ENCODE measurements at regions not wholly inside any gene's neighbourhood (a gene's known extent, or its start where the extent isn't known, plus 50 kb on each side); places are given as distances from the start of the nearest gene placed in this dataset.

- no peak overlapping the region for H3K27ac ChIP-seq
- H3K27me3 ChIP-seq, result no peaks in the 10 kb centered on the region
- no peak for DNase-seq
- 77% methylated on average over 7 of the region's 7 CpGs for WGBS, 2 donors
- no peak overlapping the region for H3K4me3 ChIP-seq
- no peak for TF ChIP-seq POLR2A (IDR thresholded peaks at IDR 0.05)
- no peak for TF ChIP-seq CTCF (IDR thresholded peaks at IDR 0.05)
- peaks cover 5% of the 10 kb centered on the region for H3K4me1 ChIP-seq
- H3K36me3 ChIP-seq (ENCODE audit: low read depth, missing control alignments), result no peaks in the 10 kb centered on the region
- H3K9me3 ChIP-seq, result no peaks in the 10 kb centered on the region
- intact Hi-C loops (cut with DNase I; ENCODE audit: low total_unique reads), result no loop called here
Observed at GRCh38 chr5:43851741-43852140, 248.8 kb downstream of the NNT start.

- no peaks in the 10 kb centered on the region for H3K4me1 ChIP-seq
- no peak overlapping the region for H3K27ac ChIP-seq
- H3K4me3 ChIP-seq, result no peak overlapping the region
- intact Hi-C loops (cut with DNase I; ENCODE audit: low total_unique reads), result no loop called here
- H3K36me3 ChIP-seq (ENCODE audit: low read depth, missing control alignments), result no peaks in the 10 kb centered on the region
- 79 to 84% methylated on average over 4 of the region's 4 CpGs for WGBS, 2 donors
- DNase-seq, result no peak
- no peaks in the 10 kb centered on the region for H3K9me3 ChIP-seq
- no peaks in the 10 kb centered on the region for H3K27me3 ChIP-seq
- TF ChIP-seq CTCF (IDR thresholded peaks at IDR 0.05) (no peak), POLR2A (IDR thresholded peaks at IDR 0.05) (no peak)
Observed at GRCh38 chr5:43840424-43841125, 237.6 kb downstream of the NNT start.

- no peak for DNase-seq
- intact Hi-C loops (cut with DNase I; ENCODE audit: low total_unique reads), result no loop called here
- Histone ChIP-seq H3K9me3 (no peaks in the 10 kb centered on the region), H3K4me3 (no peak overlapping the region), H3K36me3 (ENCODE audit: low read depth, missing control alignments) (no peaks in the 10 kb centered on the region), H3K27ac (no peak overlapping the region), H3K4me1 (no peaks in the 10 kb centered on the region), H3K27me3 (no peaks in the 10 kb centered on the region)
- TF ChIP-seq POLR2A (IDR thresholded peaks at IDR 0.05) (no peak), CTCF (IDR thresholded peaks at IDR 0.05) (no peak)
Observed at GRCh38 chr5:43839218-43839617, 236.2 kb downstream of the NNT start.

- H3K27me3 ChIP-seq, result no peaks in the 10 kb centered on the region
- H3K27ac ChIP-seq, result no peak overlapping the region
- no peaks in the 10 kb centered on the region for H3K36me3 ChIP-seq (ENCODE audit: low read depth, missing control alignments)
- no peak overlapping the region for H3K4me3 ChIP-seq
- H3K4me1 ChIP-seq, result no peaks in the 10 kb centered on the region
- 86 to 89% methylated on average over 1 of the region's 1 CpG for WGBS, 2 donors
- intact Hi-C loops (cut with DNase I; ENCODE audit: low total_unique reads), result no loop called here
- no peak for DNase-seq
- H3K9me3 ChIP-seq, result no peaks in the 10 kb centered on the region
- TF ChIP-seq POLR2A (IDR thresholded peaks at IDR 0.05) (no peak), CTCF (IDR thresholded peaks at IDR 0.05) (no peak)
Observed at GRCh38 chr5:43837996-43838395, 235.0 kb downstream of the NNT start.

- no peak for TF ChIP-seq CTCF (IDR thresholded peaks at IDR 0.05)
- TF ChIP-seq POLR2A (IDR thresholded peaks at IDR 0.05), result no peak
- intact Hi-C loops (cut with DNase I; ENCODE audit: low total_unique reads), result no loop called here
- Histone ChIP-seq H3K27me3 (no peaks in the 10 kb centered on the region), H3K9me3 (no peaks in the 10 kb centered on the region), H3K36me3 (ENCODE audit: low read depth, missing control alignments) (no peaks in the 10 kb centered on the region), H3K27ac (no peak overlapping the region), H3K4me3 (no peak overlapping the region), H3K4me1 (no peaks in the 10 kb centered on the region)
- WGBS, 2 donors, result 63 to 82% methylated on average over 2 of the region's 2 CpGs
- DNase-seq, result no peak
Observed at GRCh38 chr5:43837091-43837490, 234.1 kb downstream of the NNT start.

Measured in testis (tissue), 2 donors.